T-helper 2 cell treated with Interferon-gamma antibody and Interleukin-4, amounts not matched to agents 100 ng/mL and 5 ng/mL, for 36 hours (primary cell): ENCODE measurements at regions not wholly inside any gene's neighbourhood (a gene's known extent, or its start where the extent isn't known, plus 50 kb on each side); places are given as distances from the start of the nearest gene placed in this dataset.
"Not testable (repeated sequence)": the region's sequence is repeated elsewhere in the genome, so short reads cannot be mapped to it uniquely, and the experiment has no call there.

Experiments used
- intact Hi-C: fragments of 100-400 bp; cut with micrococcal nuclease; formaldehyde crosslinking; loops from one replicate; pipeline ENCODE4 v1.15.1; 2023

DNA sequence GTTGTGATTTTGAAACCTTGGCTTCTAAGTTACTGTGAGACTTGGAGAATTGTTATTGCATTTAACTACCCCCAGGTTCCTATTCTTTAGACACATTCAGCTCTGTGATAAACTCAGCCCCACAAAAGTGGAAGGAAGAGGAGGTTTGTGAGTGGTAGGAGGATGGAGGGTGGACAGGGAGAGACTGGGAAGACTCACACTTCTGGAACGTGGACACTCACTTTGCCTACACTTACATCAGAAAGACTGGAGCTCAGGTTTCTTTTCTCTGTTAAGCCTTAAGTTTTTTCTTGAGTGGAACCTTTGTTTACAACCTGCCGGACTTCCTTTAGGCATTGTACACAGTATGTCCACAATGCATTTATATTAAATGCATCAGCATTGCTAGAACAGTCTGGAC, 99.0 kb downstream of the AREG start:
- intact Hi-C loops = loop anchor here (10.0 kb wide), 1 partner anchor 81 kb away; no protein-coding TSS in a partner anchor

DNA sequence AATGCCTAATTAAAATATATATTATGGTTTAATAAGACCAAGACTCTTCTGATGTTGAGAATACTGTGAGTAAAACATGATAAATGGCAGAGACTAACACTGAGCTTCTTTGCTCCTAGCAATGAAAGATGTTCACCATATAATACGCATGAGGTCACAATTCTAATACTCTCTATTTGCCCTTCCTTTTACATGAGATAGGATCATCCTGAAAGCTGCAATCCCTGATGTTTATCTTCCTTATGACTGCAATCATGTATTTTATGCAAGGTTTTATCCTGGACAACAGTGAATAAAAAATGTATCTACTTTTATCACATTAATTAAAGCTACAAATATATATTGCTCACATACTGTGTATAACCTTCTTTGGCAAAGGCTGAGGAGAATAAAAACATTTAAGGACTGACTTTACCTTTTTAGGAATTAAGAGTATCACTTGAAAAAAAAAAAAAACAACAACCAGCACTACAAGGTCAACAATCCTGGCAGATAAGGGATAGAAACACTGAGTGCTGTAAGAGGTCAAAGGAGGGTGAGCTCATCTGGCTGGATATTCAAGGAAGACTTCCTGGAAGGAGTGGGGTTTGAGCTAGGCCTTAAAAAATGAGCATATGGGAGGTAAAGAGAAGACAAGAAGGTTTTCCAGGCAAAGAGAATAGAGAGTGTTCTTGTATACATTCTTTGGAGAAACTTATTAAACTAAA, 99.9 kb downstream of the AREG start:
- intact Hi-C loops = loop anchor here (10.0 kb wide), 1 partner anchor 80 kb away; no protein-coding TSS in a partner anchor

GRCh38 chr4:74545448-74545847, 100.5 kb downstream of the AREG start:
- intact Hi-C loops = loop anchor here (10.0 kb wide), 1 partner anchor 79 kb away; no protein-coding TSS in a partner anchor

GRCh38 chr4:74546057-74546456, 101.1 kb downstream of the AREG start:
- intact Hi-C loops = loop anchor here (10.0 kb wide), 1 partner anchor 79 kb away; no protein-coding TSS in a partner anchor

DNA sequence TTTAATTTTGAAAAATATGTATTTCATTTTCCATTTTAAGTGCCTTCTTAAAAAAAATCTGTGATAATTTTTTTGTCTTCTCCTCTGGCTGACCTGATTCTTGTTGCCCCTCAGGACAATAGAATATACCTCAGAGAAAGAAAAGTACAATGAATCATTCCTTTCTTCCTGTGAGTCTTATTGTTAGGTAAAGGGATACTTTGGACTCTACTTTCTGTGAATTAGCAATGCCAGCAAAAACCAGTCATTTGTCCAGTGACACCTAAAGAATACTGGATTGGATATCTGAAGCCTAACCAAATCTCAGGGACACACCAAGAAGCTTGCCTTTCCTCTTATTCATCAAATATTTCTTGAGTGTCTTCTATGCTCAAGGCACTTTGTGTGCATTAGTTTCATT, 102.1 kb downstream of the AREG start:
- intact Hi-C loops = loop anchor here (10.0 kb wide), 1 partner anchor 78 kb away; no protein-coding TSS in a partner anchor

DNA sequence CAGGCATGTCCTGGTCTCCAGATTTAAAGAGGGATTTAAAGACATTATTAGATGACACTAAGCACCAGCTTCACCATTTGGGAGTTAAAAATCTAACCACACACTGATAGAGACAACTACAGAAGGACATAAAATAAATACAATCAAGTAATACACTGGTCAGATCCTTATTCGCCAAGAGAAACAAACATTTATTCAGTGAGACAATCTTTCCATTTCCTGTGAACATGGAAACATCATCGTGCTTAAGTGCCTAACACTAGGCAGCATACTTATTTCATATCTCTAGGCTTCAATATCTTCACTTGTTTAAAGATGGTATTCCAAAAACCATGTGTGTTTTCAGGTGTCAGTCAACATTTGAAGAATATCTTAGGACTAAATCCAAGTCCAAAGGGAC, 103.6 kb downstream of the AREG start:
- intact Hi-C loops = loop anchor here (10.0 kb wide), 1 partner anchor 76 kb away; no protein-coding TSS in a partner anchor

DNA sequence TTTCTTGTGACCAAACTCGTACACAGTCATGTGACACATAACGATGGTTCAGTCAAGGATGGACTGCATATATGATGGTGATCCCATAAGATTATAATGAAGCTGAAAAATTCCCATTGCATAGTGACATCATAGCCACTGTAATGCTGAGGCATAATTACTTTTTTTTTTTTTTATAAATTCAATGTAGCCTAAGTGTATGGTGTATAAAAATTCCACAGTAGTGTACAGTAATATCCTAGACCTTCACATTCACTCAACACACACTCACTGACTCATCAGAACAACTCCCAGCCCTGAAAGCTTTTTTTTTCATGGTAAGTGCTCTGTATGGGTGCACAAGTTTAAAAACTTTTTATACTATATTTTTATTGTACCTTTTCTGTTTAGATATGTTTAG, 105.0 kb downstream of the AREG start:
- intact Hi-C loops = loop anchor here (10.0 kb wide), 1 partner anchor 75 kb away; no protein-coding TSS in a partner anchor

- intact Hi-C loops = no loop called here
These were observed 110.3 kb downstream of the AREG start for GRCh38 chr4:74555231-74555630.

GRCh38 chr4:74555843-74556242, 110.9 kb downstream of the AREG start:
- intact Hi-C loops = no loop called here

DNA sequence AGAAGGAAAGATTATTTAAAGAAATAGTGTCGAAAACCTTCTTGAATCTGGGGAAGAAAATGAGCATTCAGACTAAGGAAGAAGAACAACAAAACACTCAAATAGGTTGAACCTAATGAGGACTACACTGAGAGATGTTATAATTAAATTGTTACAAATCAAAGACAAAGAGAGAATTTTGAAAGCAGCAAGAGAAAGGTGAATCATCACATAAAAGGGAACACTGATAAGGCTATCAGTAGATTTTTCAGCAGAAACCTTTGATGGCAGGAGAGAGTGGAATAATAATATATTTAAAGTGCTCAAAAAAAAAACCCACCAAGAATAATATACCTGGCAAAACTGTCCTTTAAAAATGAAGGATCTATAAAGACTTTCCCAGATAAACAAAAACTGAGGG, 114.9 kb downstream of the AREG start:
- intact Hi-C loops = no loop called here

GRCh38 chr4:74567981-74568380, 123.0 kb downstream of the AREG start:
- intact Hi-C loops = no loop called here

- intact Hi-C loops = no loop called here
These were observed 125.2 kb downstream of the AREG start for GRCh38 chr4:74570095-74570494.

DNA sequence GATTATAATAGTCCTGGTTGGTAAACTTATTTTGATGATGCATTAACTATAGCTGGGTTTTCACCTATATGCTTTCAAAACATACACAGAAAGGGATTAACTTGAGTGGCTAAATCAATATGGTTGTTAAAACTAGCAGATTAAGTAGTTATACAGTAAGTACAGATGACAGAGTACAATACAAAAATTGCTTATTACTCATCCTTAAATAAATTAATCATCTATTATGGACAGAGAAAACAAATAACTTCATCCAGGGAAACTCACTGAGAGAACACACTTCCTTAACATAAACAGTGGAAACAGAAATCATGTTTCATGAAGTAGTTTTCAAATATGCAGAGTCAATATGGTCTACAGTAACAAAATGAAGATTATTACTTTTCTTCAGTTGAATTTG, 133.4 kb downstream of the AREG start:
- intact Hi-C loops = no loop called here

- intact Hi-C loops = not testable (repeated sequence)
These were observed 133.9 kb downstream of the AREG start for GRCh38 chr4:74578865-74579264.

- intact Hi-C loops = no loop called here
These were observed 138.3 kb downstream of the AREG start for GRCh38 chr4:74583089-74583700.

GRCh38 chr4:74583757-74584156, 138.8 kb downstream of the AREG start:
- intact Hi-C loops = no loop called here

GRCh38 chr4:74588350-74588749, 143.4 kb downstream of the AREG start:
- intact Hi-C loops = no loop called here

- intact Hi-C loops = no loop called here
These were observed 145.5 kb downstream of the AREG start for GRCh38 chr4:74590476-74590875.

GRCh38 chr4:74598611-74599325, 153.8 kb downstream of the AREG start:
- intact Hi-C loops = no loop called here

- intact Hi-C loops = no loop called here
These were observed 158.2 kb downstream of the AREG start for GRCh38 chr4:74603186-74603585.

GRCh38 chr4:74608151-74608949, 163.4 kb downstream of the AREG start:
- intact Hi-C loops = no loop called here
